ENCODE measurements at regions not wholly inside any gene's neighbourhood (a gene's known extent, or its start where the extent isn't known, plus 50 kb on each side); places are given as distances from the start of the nearest gene placed in this dataset.
"Not testable (repeated sequence)": the region's sequence is repeated elsewhere in the genome, so short reads cannot be mapped to it uniquely, and the experiment has no call there.

DNA sequence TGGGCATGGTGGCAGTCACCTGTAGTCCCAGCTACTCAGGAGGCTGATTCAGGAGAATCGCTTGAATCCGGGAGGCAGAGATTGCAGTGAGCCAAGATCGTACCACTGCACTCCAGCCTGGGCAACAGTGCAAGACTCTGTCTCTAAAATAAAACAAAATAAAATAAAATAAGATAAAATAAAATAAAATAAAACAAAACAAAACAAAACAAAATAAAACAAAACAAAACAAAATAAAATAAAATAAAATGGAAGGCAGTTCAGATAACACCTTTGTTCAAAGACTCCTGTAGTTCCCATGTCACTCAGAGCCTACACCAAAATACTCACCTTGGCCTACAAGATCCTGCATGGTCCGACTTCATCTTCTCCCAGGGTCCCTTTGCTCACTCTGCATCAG is 61.3 kb downstream of the SYF2 start:
- in situ Hi-C loops (cut with MboI; ENCODE audit: low sequenced_read_pairs): not testable (repeated sequence)

DNA sequence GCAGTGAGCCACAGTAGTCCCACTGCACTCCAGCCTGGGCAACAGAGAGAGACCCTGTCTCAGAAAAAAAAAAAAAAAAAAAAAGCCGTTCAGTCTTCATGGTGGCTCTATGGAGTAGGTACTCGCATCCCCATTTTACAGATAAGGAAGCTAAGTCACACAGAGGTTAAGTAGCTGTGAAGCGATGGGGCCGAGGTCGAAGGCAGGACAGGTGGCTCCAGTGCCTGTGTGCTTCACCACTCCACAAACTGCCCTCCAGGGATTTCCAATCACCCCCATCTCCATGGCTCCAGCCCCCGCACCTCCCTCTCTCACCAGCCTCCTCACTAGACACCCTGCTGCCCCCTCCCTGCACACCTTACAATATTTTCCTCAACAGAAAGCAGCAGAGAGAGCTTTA is 61.9 kb downstream of the SYF2 start:
- in situ Hi-C loops (cut with MboI; ENCODE audit: low sequenced_read_pairs): no loop called here

- in situ Hi-C loops (cut with MboI; ENCODE audit: low sequenced_read_pairs): no loop called here
These were observed 62.7 kb downstream of the SYF2 start for GRCh38 chr1:25169610-25170009.

- in situ Hi-C loops (cut with MboI; ENCODE audit: low sequenced_read_pairs): no loop called here
These were observed 63.1 kb downstream of the SYF2 start for GRCh38 chr1:25169168-25169567.

DNA sequence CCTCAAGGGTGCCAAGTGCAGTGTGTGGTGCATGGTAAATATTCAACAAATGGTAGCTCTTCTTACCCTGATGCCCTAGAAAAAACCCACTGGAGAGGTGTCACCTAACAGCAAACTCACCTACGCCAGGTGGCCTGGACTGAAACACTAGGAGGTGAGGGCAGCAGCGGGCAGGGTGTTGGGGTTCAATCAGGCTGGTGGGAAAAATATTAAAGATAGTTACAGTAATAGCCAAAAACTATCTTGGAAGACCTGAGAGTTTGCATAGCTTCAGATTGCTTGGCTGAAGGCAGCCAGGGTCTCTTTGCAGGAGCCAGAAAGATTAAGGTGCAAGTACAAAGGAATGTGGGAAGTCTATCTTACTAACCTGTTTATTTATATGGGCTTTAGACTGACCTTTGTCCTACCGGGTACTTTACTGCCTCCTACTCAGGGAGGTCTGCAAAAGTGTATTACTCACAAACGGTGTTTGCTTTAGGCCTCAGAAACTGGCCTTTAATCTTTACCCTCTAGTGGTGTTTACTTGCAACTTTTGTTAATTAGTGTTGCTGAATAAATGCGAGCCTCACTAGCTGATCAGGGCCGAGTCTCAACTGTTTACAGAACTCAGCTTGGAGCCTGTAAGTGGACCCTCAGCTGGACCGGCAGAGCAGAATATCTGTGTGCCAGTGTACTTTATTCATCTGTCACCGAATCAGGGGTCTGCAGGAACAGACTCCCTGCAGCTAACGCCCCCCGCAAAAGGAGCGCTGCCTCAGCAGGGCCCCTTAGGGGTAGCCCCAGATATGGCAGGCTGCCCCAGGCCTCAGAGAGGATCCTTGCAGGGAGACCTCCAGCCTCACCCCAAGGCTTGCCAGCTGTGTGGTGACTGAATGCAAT is 63.9 kb downstream of the SYF2 start:
- in situ Hi-C loops (cut with MboI; ENCODE audit: low sequenced_read_pairs): no loop called here

DNA sequence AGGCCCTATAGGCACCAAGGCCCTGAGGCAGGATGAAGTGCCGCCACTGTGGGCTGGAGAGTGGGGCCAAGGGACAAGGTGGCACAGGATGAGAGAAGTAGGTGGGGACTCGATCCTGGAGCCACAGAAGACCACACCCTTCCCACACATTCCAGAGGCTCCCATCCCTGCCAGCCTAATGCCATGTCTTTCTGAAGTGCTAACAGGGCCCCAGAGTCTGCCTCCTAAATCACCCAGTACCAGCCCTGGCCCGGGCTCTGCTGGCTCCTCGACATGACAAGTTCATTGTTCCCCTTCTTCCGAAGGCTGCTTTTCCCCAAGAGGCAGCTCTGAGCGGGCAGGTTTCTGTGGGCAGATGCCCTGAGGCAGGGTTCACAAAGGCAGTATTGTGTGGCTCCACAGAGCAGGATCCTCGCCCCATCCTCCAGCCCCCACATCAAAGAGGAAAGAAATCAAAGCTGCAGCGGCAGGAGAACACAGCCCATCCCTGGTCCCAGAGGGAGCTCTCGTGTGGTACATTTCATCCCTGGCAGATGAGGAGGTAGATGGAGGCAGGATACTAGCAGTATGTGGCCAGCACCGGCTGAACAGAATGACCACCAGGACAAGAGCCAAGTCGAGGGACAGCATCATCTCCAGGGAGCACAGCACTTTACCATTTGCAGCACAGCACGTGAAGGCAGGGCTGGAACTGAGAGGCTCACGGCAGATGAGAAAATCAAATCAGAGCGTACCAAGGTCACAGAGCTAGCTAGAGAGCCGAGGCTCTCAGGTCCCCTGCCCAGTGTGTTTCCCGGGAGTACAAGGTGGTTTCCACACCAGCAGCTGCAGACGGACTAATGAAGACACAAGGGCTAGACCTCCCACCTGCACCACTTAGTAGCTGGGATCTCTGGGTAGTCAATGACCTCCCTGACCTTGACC is 64.8 kb downstream of the SYF2 start:
- in situ Hi-C loops (cut with MboI; ENCODE audit: low sequenced_read_pairs): no loop called here

- in situ Hi-C loops (cut with MboI; ENCODE audit: low sequenced_read_pairs): no loop called here
These were observed 65.5 kb downstream of the SYF2 start for GRCh38 chr1:25166847-25167246.

DNA sequence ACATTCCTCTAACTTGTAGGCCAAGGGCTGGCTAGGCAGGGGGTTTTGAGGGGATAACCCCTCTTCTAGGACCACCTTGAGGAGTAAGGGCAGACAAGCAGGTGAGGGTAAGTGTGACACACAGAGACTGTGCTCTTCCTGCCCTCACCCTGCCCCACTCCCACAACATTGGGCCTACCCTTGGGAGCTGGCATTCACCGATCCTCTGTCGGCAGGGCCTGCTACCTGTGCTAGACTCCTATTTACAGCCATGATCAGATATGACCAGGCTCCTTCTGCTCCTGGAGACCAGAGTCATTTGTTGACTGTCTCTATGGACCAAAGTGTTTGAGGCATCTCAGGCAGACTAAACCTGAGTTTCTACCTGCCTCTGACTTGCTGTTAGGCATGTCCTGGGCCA is 68.3 kb downstream of the SYF2 start:
- in situ Hi-C loops (cut with MboI; ENCODE audit: low sequenced_read_pairs): no loop called here

- in situ Hi-C loops (cut with MboI; ENCODE audit: low sequenced_read_pairs): no loop called here
These were observed 70.3 kb downstream of the SYF2 start for GRCh38 chr1:25161981-25162380.

DNA sequence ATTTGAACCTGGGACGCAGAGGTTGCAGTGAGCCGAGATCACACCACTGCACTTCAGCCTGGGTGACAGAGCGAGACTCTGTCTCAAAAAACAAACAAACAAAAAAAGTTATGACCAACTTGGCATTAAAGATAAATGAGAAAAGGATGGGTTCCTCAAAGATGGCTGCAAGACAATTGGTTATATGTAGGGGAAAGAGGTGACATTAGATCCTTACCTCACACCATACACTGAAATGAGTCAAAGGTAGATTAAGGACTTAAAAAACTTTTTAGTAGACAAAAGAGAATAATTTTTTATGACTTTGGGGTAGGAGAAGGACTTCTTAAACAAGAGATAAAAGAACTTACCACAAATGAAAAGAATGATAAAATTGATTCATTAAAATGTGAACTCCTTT is 74.5 kb downstream of the SYF2 start:
- in situ Hi-C loops (cut with MboI; ENCODE audit: low sequenced_read_pairs): no loop called here

GRCh38 chr1:25150985-25151495 is 81.3 kb downstream of the SYF2 start:
- in situ Hi-C loops (cut with MboI; ENCODE audit: low sequenced_read_pairs): no loop called here

GRCh38 chr1:25148673-25149300 is 83.5 kb downstream of the SYF2 start:
- in situ Hi-C loops (cut with MboI; ENCODE audit: low sequenced_read_pairs): no loop called here

DNA sequence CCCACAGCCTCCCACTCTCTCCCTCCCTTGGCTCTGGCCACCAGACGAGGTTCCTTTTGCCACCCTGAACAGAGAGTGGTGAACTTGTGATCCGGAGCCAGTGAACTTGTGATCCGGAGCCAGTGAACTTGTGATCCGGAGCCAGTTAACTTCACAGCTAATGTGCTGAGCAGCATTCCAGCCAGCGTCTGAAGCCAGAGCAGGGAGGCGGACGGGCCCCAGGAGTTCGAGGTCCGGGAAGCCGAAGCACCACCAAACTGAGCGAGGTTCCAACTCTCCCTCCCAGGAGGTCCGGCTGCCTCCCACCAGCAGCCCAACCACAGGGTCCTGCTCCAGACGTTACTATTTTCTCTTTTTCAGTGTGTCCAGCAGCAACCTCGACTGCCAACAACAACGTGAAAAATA is 85.8 kb downstream of the SYF2 start:
- in situ Hi-C loops (cut with MboI; ENCODE audit: low sequenced_read_pairs): no loop called here

- in situ Hi-C loops (cut with MboI; ENCODE audit: low sequenced_read_pairs): no loop called here
These were observed 86.4 kb downstream of the SYF2 start for GRCh38 chr1:25145775-25146393.

DNA sequence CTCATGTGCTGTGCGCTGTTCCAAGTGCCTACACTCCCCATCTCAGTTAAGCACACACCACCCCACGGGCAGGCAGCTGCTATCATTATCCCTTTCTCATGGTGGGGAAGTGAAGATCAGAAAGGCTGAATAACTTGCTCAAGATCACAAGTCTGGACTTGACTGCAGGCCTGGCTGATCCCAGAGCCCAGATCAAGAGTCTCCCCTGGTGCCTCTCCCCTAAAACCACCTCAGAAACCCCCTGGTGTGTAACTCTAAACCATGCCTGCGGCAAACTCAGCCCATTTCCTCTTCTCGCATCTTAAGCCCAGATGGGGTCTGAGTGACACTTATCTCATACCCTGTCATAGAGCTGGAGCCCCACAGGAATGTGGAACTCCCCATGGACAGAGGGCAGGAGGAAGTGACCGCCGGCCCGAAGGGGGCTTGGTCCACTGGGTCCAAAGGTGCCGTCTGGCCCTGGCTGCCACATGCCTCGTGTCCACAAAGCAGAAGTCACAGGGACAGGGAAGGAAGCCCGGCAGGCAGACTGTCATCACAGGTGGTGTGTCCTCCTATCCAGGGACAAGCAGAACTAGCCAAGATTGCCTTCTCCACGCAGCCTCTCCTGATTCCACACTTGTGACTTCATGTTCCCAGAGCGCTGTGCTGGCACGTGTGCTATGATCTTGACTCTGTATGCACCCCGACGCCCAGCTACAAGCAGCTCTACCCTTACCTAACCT is 92.1 kb downstream of the SYF2 start:
- in situ Hi-C loops (cut with MboI; ENCODE audit: low sequenced_read_pairs): no loop called here

DNA sequence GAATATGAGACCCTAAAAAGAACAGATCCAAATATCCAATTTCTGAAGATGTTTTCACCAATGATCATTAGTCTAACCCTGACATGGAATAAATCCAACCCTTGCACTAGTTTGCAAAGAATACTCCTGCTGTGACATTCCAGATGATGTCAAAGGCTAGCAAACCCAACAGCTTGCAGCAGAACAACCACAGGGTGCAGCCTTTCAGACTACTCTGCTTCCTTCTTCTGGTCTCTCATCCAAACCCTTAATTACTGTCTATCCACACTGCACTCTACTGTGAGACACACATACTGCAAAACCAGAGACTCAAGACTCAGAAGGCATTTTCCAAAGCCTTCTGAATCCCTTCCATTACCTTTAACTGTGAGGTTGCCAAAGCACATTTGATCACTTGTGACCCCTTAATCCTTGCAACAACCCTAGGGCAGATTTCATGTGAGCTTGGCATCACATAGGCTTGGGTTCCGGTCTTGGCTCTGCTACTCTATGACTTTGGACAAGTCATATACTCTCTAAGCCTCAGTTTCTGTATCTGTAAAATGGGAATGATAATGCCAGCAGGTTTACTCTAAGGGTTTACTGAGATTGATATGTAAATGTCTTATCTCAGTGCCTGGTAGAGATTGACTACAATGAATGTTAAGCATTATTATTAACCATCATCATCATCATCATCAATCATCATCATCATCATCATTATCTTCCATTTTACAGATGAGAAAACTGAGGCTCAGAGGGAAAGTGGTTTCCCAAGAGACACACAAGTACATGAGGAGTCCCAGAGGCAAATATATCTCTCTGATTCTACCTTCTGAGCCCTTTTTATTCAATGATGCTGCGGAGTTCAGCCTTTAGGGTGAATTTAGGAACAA is 94.5 kb downstream of the SYF2 start:
- in situ Hi-C loops (cut with MboI; ENCODE audit: low sequenced_read_pairs): no loop called here

GRCh38 chr1:25137106-25137505 is 95.2 kb downstream of the SYF2 start:
- in situ Hi-C loops (cut with MboI; ENCODE audit: low sequenced_read_pairs): no loop called here

DNA sequence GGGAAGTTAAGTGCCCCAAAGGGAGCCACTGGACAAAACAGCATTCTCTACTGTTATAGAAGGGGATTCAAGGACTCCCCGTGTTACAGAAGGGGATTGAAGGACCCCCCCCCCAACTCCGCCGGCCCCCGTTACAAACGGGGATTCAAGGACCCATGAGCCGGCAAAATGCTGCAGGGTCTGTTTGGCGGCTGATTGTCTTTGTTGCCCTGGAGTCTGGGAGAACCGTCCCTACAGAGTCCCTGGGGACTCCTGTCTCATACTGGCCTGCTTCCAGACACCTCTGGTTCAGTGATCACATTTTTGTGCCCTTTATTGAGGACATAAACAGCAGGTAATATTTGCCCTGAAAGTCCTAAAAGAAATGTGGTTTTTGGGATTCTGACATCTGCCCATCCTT is 96.4 kb downstream of the SYF2 start:
- in situ Hi-C loops (cut with MboI; ENCODE audit: low sequenced_read_pairs): no loop called here

DNA sequence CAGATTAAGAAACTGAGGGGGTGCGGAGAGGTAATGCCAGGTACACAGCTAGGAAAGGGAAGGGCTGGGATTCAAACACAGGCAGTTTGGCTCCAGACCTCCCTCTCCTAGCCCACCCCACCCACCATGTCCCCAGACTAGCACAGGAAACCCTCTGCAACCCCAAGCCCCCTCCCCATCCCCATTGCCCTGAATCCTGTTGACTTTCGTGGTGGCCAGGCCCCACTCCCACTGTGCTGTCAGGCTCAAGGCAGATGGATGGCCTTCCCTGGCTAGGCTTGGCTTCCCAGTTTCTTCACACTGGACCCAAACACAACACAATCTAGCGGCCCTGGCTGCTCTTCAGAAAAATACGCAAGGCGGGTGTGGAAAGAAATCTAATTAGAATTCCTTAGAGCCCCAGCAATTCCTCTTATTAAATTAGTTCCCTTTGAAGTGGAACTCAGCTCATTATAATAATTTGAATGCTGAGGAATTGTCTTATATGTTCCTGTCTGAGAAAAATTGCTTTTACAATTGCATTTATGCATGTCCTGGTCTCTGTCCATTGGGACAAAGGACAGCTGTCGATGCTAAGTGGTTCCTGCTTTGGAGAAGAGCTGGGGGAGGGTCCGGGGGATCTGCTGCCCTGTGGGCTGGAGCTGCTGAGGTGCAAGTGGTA is 97.4 kb downstream of the SYF2 start:
- in situ Hi-C loops (cut with MboI; ENCODE audit: low sequenced_read_pairs): no loop called here
